ENCODE measurements at regions not wholly inside any gene's neighbourhood (a gene's known extent, or its start where the extent isn't known, plus 50 kb on each side); places are given as distances from the start of the nearest gene placed in this dataset.
"Not testable (repeated sequence)": the region's sequence is repeated elsewhere in the genome, so short reads cannot be mapped to it uniquely, and the experiment has no call there.

DNA sequence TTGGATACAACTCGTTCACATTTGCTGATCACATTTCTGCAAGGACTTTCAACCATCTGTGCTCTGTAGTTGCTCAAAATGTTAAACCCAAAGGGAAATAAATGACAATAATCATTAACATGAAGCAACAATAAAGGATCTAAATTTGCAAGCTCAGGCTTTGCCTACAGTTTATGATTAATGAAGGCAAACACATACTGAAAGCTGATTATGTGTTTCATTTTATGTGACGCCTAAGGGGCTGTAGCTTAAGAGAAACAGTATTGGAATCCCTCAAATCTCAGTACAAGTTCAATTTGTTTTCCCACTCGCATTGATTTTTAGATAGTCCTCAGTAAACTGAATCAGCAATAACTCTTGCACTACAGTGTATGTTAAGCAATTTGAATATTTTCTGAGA, 160.3 kb upstream of the FSIP2 start:
- in situ Hi-C loops (cut with HindIII; ENCODE audit: low sequenced_read_pairs), result no loop called here
- DNase-seq (ENCODE audit: low spot score), result no peak

GRCh38 chr2:185583058-185583816, 155.4 kb upstream of the FSIP2 start:
- in situ Hi-C loops (cut with HindIII; ENCODE audit: low sequenced_read_pairs), result no loop called here
- DNase-seq (ENCODE audit: low spot score), result no peak

- in situ Hi-C loops (cut with HindIII; ENCODE audit: low sequenced_read_pairs); DNase-seq (ENCODE audit: low spot score): not testable (repeated sequence)
These were observed 153.4 kb upstream of the FSIP2 start for GRCh38 chr2:185585165-185585564.

GRCh38 chr2:185591276-185591675, 147.3 kb upstream of the FSIP2 start:
- DNase-seq (ENCODE audit: low spot score); in situ Hi-C loops (cut with HindIII; ENCODE audit: low sequenced_read_pairs): not testable (repeated sequence)

- in situ Hi-C loops (cut with HindIII; ENCODE audit: low sequenced_read_pairs), result no loop called here
These were observed 130.7 kb upstream of the FSIP2 start for GRCh38 chr2:185607945-185608344.

GRCh38 chr2:185608799-185609198, 129.8 kb upstream of the FSIP2 start:
- peak; percentile 11 for DNase-seq (ENCODE audit: low spot score)
- in situ Hi-C loops (cut with HindIII; ENCODE audit: low sequenced_read_pairs), result no loop called here

More at GRCh38 chr2:185607945-185608344, 130.7 kb upstream of the FSIP2 start:
- DNase-seq (ENCODE audit: low spot score), result no peak

DNA sequence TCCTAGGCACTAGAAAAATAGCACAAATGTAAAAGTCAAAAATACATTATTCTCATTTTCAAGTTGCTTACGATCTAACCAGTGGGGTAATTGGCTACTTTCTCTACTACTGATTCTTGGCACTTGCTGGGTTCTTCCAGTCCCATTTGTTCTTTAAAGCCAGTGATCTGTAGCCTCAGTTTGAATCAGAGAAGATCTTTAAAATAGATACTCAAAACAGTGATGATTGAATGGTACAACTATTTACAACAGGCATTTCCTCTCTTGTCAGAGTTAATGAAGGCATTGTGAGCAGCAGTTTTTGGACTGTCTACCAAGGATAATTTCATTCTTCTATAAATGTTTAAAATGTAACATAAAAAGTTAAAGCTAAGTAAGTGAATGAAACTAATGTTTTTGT, 128.3 kb upstream of the FSIP2 start:
- in situ Hi-C loops (cut with HindIII; ENCODE audit: low sequenced_read_pairs), result no loop called here
- DNase-seq (ENCODE audit: low spot score), result no peak

DNA sequence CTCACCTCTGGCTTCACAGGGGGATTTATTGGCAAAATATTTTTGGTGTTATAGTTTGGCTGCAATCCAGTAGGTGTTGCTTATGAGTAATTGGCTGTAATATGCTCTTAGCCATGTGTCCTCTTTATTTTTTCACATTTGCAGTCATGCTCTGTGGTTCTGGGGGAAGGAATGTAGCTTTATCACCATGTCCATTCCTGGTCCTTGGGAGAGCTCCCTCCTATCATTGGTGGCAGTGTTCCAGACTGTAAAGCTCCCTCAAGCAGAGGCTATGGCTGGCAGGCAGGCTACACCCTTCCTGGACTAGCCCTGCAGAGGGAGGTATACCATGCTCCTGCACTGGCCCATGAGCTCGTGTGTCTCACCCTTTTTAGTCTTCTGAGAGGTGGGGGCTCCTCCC, 120.0 kb upstream of the FSIP2 start:
- no peak for DNase-seq (ENCODE audit: low spot score)
- in situ Hi-C loops (cut with HindIII; ENCODE audit: low sequenced_read_pairs), result no loop called here

DNA sequence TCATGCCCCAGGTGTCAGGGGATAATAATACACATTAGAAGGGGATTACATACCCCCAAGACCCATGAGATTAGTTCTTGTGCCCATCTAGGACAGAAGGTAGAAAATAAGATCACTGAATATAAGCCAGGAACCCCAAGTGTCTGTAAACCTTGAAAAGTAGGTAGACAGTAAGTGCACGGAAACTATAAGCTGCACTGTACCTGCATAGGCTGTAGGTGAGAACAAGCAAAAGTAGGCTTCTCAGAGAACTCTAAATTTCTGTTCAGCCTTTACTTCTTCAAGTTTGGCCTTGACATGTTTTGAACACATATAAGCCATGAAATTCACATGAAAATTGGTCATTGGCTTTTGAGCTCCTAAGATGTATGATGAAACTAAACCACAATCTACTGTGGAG, 113.0 kb upstream of the FSIP2 start:
- in situ Hi-C loops (cut with HindIII; ENCODE audit: low sequenced_read_pairs), result no loop called here
- DNase-seq (ENCODE audit: low spot score), result no peak

DNA sequence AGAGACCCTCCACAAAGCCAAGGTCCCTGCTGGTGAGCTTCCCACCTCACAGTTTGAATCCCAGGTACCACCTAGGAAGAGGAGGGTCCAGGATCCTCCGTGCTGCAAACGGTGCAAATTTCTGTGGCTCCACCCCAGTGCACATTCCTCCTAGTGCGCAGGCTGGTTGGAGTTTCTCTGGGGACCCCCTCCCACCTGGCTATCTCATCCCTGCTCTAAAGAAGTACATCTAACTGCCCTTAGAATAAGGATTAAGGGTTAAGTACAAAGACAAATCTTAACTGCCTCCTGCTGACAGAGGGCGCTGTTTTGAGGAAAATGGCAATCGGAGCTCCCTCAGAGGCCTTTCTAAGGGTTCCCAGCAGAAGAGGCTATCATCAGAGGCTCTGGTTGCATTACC, 109.6 kb upstream of the FSIP2 start:
- in situ Hi-C loops (cut with HindIII; ENCODE audit: low sequenced_read_pairs), result no loop called here

GRCh38 chr2:185633621-185634020, 105.0 kb upstream of the FSIP2 start:
- no peak for DNase-seq (ENCODE audit: low spot score)
- in situ Hi-C loops (cut with HindIII; ENCODE audit: low sequenced_read_pairs), result no loop called here

More for the DNA sequence above, 109.6 kb upstream of the FSIP2 start:
- no peak for DNase-seq (ENCODE audit: low spot score)

- in situ Hi-C loops (cut with HindIII; ENCODE audit: low sequenced_read_pairs), result no loop called here
- no peak for DNase-seq (ENCODE audit: low spot score)
These were observed 99.8 kb upstream of the FSIP2 start for GRCh38 chr2:185638771-185639170.

- no peak for DNase-seq (ENCODE audit: low spot score)
These were observed 98.0 kb upstream of the FSIP2 start for GRCh38 chr2:185640588-185640987.

DNA sequence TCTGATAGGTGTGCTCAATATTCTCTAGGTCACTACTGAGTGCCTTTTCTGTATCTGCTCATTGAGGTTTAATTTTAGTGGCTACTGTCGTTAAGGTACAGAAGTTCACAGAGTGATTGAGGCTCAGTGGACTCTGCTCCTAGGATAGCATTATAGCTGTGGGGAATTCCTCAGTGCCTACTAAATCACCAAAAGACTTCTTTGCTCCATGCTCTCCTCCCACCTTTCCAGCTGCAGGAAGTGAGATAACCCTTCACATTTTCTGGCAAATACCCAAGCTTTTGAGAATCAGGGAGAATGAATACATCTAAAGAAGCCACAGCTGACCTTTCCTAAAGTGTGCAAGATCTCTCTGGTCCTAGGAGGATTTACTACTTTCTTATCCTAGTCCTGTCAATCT, 95.2 kb upstream of the FSIP2 start:
- in situ Hi-C loops (cut with HindIII; ENCODE audit: low sequenced_read_pairs), result no loop called here
- no peak for DNase-seq (ENCODE audit: low spot score)

More at GRCh38 chr2:185640588-185640987, 98.0 kb upstream of the FSIP2 start:
- in situ Hi-C loops (cut with HindIII; ENCODE audit: low sequenced_read_pairs), result no loop called here

DNA sequence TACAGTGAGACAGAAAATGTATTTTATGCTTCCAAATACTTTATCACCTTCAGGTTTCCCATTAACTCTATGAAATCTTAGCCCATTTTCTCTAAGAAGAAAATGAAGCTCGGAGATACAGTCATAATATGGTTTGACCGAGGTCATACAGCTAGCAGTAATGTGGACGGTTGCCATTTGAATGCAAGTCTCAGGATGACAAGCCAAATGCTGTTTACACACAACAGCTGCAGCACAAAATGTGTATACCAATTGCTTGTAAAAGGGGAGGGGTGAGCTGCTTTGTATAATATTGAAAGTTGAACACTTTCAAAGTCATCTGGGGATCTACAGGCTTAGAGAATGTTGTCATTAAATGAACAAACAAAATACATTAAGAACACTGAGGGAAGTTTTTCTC, 93.8 kb upstream of the FSIP2 start:
- in situ Hi-C loops (cut with HindIII; ENCODE audit: low sequenced_read_pairs), result no loop called here
- DNase-seq (ENCODE audit: low spot score), result no peak

GRCh38 chr2:185645529-185645928, 93.1 kb upstream of the FSIP2 start:
- in situ Hi-C loops (cut with HindIII; ENCODE audit: low sequenced_read_pairs), result no loop called here
- no peak for DNase-seq (ENCODE audit: low spot score)

GRCh38 chr2:185658750-185659149, 79.9 kb upstream of the FSIP2 start:
- no peak for DNase-seq (ENCODE audit: low spot score)
- in situ Hi-C loops (cut with HindIII; ENCODE audit: low sequenced_read_pairs), result no loop called here

DNA sequence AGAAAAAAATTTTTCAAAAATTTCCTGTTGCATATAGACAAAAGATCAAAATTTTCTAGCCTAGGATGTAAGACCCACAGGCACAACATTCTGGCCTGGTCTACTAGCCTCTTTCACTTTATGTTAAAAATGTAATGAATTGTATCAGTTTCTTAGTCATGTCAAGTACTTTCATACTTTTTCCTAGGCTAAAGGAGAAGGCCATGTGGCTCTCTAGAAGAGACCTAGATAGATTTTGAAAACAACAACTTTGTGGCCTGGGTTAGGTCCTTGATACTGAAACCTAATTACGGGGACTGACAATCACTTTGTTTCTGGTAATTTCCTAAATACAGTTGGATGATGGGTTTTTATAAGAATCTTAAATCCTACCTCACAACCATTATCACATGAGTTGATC, 74.8 kb upstream of the FSIP2 start:
- DNase-seq (ENCODE audit: low spot score), result no peak
- in situ Hi-C loops (cut with HindIII; ENCODE audit: low sequenced_read_pairs), result no loop called here

GRCh38 chr2:185664384-185664783, 74.2 kb upstream of the FSIP2 start:
- in situ Hi-C loops (cut with HindIII; ENCODE audit: low sequenced_read_pairs), result no loop called here
- no peak for DNase-seq (ENCODE audit: low spot score)

DNA sequence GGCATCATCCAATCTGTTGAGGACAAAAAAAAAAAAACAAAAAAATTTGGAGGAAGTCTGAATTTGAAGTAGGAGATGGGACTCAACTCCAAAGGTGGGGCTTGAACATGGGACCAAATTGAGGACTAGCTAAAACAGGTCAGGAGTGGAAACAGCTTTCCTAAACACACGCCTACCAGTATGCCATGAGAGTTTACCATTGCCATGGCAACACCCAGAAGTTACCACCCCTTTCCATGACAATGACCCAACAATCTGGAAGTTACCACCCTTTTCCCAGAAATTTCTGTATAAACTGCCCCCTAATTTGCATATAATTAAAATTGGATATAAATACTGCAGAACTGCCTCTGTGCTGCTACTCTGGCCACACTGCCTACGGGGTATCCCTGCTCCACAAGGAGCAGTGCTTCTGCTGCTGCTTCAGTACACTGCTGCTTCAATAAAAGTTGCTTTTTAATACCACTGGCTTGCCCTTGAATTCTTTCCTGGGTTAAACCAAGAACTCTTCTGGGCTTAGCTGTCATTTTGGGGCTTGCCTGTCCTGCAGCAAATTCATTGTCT, 73.3 kb upstream of the FSIP2 start:
- in situ Hi-C loops (cut with HindIII; ENCODE audit: low sequenced_read_pairs), result no loop called here
- no peak for DNase-seq (ENCODE audit: low spot score)

- DNase-seq (ENCODE audit: low spot score), result no peak
- in situ Hi-C loops (cut with HindIII; ENCODE audit: low sequenced_read_pairs), result no loop called here
These were observed 71.2 kb upstream of the FSIP2 start for GRCh38 chr2:185667452-185667851.

Measured in G401 (cell line).